Natural killer cell treated with Interleukin-12 subunit alpha and Interleukin-12 subunit beta and Interleukin-15 and Interleukin-18, amount 100 ng/mL, for 72 hours (primary cell): ENCODE measurements at regions not wholly inside any gene's neighbourhood (a gene's known extent, or its start where the extent isn't known, plus 50 kb on each side); places are given as distances from the start of the nearest gene placed in this dataset.
"Not testable (repeated sequence)": the region's sequence is repeated elsewhere in the genome, so short reads cannot be mapped to it uniquely, and the experiment has no call there.

Experiments
- ATAC-seq, 2 donors: fragments of 150-1000 bp; cut with Tn5 transposase in 1 of 2; sonication (Bioruptor Pico), chemical (Tn5 transposase) in 1 of 2; 2 replicates each; pipeline ENCODE4 v1.10.0; 2021
- DNase-seq: peaks from one replicate; pipeline ENCODE4 v3.0.0; 2022; ENCODE audit warnings: low spot score
- H3K27ac Mint-ChIP-seq, 2 donors: 1 replicate in 1 of 2; 2 replicates in 1 of 2; pipeline ENCODE4 v1.8.0; 2022; ENCODE audit warnings: mixed read lengths in 2 of 2, mild to moderate bottlenecking in 1 of 2, moderate library complexity in 1 of 2
- H3K27me3 Mint-ChIP-seq, 2 donors: 1 replicate in 1 of 2; 2 replicates in 1 of 2; pipeline ENCODE4 v1.8.0; 2022; ENCODE audit warnings: mixed read lengths in 2 of 2
- H3K36me3 Mint-ChIP-seq: one replicate; pipeline ENCODE4 v1.8.0; 2022; ENCODE audit warnings: mixed read lengths
- H3K4me1 Mint-ChIP-seq, 2 donors: 1 replicate in 1 of 2; 2 replicates in 1 of 2; pipeline ENCODE4 v1.8.0; 2022; ENCODE audit warnings: low read depth in 2 of 2, mixed read lengths in 2 of 2, mild to moderate bottlenecking in 1 of 2
- H3K4me3 Mint-ChIP-seq: one replicate; pipeline ENCODE4 v1.8.0; 2022; ENCODE audit warnings: mixed read lengths
- H3K9me3 Mint-ChIP-seq: 2 replicates; pipeline ENCODE4 v1.8.0; 2022; ENCODE audit warnings: mixed read lengths

DNA sequence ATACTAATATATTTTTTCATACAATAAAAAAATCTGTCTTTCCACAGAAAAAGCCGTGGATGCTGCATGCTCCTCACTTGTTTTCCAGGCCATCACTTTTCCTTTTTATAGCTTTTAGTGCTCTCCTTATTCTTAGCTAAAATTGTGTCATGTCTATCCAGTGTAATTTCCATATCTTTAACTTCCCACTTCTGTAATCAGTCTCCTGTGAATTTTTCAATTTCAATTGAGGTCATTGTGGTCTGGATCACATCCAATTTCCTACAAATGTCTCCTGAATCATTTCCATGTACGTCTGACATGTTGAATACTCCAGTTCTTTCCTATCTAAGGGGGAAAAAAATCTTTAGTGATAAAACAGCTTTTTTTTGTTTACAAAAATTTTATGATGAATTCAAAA, 838.2 kb upstream of the B3GALT2 start:
- DNase-seq = no peak
- Mint-ChIP-seq H3K9me3 (peaks cover 16% of the 10 kb centered on the region), H3K27me3 (no peaks in the 10 kb centered on the region), H3K36me3 (no peaks in the 10 kb centered on the region), H3K4me1 (no peaks in the 10 kb centered on the region), H3K27ac (no peak overlapping the region), H3K4me3 (no peak overlapping the region)
- ATAC-seq = no peak

DNA sequence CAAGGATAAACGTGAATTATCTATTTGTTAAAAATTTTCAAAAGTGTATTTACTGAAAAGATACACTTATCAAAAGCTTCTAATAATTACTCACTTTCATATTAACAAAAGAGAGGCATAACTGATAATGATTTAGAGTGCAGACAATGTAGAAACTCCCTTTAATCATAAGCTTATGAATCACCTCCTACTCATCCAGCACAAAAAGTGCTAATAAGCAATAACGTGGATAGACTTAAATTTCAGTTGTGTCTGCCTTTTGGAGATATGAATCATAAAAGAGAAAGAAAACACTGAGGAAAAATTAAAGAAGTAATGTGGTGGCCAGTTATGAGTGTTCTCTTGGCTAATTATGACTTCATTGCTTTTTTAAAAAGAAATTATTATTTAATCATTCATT, 827.6 kb upstream of the B3GALT2 start:
- H3K36me3 Mint-ChIP-seq = no peaks in the 10 kb centered on the region
- H3K27me3 Mint-ChIP-seq = no peaks in the 10 kb centered on the region
- H3K4me3 Mint-ChIP-seq = no peak overlapping the region
- no peak for ATAC-seq
- H3K9me3 Mint-ChIP-seq = peaks cover 4% of the 10 kb centered on the region
- H3K4me1 Mint-ChIP-seq = no peaks in the 10 kb centered on the region
- no peak for DNase-seq
- H3K27ac Mint-ChIP-seq = no peak overlapping the region

DNA sequence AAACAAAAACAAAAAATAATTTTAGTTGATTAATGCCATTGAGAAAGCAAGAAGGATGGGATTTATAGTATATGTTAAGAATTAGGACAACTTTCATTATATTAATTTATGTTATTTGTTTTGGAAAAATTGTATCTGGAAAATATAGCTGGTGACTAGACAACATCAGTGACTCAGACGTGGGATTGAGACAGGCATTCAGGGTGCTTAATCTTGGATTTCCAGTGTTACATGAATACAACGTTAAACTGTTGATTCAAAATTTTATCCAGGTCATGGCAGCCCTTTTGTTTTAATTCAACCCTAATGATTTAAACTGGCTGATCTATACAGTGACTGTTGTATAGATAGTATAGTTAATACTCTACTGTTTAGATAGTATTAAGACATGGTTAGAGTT, 827.1 kb upstream of the B3GALT2 start:
- no peaks in the 10 kb centered on the region for H3K36me3 Mint-ChIP-seq
- no peaks in the 10 kb centered on the region for H3K4me1 Mint-ChIP-seq
- ATAC-seq (no peak), DNase-seq (no peak)
- H3K27ac Mint-ChIP-seq = no peak overlapping the region
- no peaks in the 10 kb centered on the region for H3K27me3 Mint-ChIP-seq
- H3K4me3 Mint-ChIP-seq = no peak overlapping the region
- peaks cover 4% of the 10 kb centered on the region for H3K9me3 Mint-ChIP-seq

DNA sequence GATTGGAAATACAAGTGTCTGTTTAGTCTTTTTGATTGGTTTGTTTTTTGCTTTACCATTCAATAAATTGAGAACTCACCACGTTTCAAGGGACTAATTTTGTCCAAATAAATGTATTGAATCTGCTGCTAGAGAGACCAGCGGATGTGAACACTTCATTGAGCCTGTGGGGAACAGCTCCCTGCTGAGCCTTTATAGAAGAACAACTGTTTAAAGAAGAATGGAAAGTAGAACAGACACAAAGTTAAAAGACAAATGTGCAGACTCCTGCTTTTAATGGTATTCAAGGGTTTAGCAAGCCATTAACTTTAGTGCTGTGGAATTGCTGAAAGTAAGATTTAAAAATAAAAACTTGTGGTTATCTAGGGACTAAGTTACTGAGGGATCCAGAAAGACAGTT, 817.7 kb upstream of the B3GALT2 start:
- Mint-ChIP-seq H3K27me3 (no peaks in the 10 kb centered on the region), H3K9me3 (peaks cover 4% of the 10 kb centered on the region), H3K4me3 (no peak overlapping the region), H3K27ac (no peak overlapping the region), H3K4me1 (no peaks in the 10 kb centered on the region), H3K36me3 (no peaks in the 10 kb centered on the region)
- ATAC-seq = no peak
- no peak for DNase-seq

DNA sequence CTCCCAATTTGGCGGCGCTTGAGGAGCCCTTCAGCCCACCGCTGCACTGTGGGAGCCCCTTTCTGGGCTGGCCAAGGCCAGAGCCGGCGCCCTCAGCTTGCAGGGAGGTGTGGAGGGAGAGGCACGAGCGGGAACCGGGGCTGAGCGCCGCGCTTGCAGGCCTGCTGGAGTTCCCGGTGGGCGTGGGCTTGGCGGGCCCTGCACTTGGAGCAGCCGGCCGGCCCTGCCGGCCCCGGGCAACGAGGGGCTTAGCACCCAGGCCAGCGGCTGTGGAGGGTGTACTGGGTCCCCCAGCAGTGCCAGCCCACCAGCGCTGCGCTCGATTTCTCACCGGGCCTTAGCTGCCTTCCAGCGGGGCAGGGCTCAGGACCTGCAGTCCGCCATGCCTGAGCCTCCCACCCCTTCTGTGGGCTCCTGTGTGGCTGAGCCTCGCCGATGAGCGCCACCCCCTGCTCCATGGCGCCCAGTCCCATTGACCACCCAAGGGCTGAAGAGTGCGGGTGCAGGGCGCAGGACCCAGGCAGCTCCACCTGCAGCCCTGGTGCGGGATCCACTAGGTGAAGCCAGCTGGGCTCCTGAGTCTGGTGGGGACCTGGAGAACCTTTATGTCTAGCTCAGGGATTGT, 815.4 kb upstream of the B3GALT2 start:
- not testable (repeated sequence) for H3K9me3 Mint-ChIP-seq, H3K4me1 Mint-ChIP-seq, H3K27ac Mint-ChIP-seq, ATAC-seq, H3K27me3 Mint-ChIP-seq, H3K4me3 Mint-ChIP-seq, H3K36me3 Mint-ChIP-seq
- DNase-seq = peak; percentile 32

DNA sequence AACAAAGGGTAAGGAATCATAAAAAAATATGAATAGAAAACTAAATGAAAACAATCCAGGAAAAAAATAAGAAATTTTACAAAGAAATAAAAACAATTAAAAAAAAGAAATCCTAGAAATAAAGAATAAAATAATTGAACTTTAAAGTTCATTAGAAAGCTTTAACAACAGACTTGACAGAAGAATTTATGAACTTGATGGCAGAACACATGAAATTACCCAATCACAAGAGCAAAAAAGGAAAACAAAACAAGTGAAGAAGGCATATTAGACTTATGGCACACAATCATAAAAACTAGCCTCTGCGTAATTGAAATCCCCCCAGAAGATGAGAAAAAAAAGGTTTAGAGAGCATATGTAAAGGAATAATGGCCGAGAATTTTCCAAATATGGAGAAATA, 802.5 kb upstream of the B3GALT2 start:
- no peak for ATAC-seq
- Mint-ChIP-seq H3K27ac (no peak overlapping the region), H3K27me3 (no peaks in the 10 kb centered on the region), H3K4me1 (no peaks in the 10 kb centered on the region), H3K36me3 (peaks cover 20% of the 10 kb centered on the region), H3K9me3 (peaks cover 22% of the 10 kb centered on the region), H3K4me3 (no peak overlapping the region)
- no peak for DNase-seq

DNA sequence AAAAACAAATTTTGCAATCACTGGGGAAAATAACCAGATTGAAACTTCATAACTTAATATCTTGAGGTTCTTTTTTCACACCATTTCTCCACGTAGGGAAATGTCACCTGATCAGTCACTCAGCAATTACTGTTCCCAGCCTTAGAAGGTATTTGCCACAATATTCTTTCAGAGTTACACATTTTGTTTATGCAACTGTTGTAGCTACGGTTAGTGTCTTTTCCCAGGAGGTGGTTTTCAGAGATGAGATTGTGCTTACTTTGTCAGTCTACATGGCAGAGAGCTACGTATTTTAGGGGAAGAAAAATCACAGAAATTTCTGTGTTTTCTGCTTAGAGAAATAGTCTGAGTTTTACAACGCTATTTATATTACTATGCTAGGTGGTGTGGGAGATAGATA, 792.8 kb upstream of the B3GALT2 start:
- Mint-ChIP-seq H3K27me3 (no peaks in the 10 kb centered on the region), H3K4me3 (no peak overlapping the region), H3K27ac (no peak overlapping the region), H3K4me1 (no peaks in the 10 kb centered on the region), H3K36me3 (no peaks in the 10 kb centered on the region), H3K9me3 (no peaks in the 10 kb centered on the region)
- DNase-seq = no peak
- ATAC-seq = no peak

DNA sequence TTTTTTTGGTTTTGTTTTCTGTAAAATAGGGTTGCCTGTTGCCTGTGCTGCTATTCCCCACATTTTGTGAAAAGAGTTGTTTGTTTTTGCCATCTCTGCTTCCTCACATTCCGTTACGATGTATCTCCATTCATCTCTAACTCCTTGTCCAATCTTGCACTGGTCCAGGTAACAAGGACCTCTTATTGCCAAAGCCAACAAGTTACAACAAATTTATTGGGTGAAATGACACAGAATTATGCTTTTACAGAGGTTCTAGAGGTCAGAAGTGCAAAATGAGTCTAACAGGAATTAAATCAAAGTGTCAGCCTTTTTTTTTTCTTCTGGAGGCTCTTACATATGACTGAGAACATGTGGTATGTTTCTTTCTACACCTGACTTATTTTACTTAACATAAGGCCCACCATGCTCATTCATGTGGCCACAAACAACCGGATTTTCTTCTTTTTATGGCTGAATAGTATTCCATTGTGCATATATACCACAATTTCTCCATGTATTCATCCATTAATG, 787.9 kb upstream of the B3GALT2 start:
- Mint-ChIP-seq H3K4me3 (no peak overlapping the region), H3K9me3 (no peaks in the 10 kb centered on the region), H3K36me3 (no peaks in the 10 kb centered on the region), H3K4me1 (no peaks in the 10 kb centered on the region), H3K27ac (no peak overlapping the region), H3K27me3 (no peaks in the 10 kb centered on the region)
- no peak for DNase-seq
- ATAC-seq = no peak

DNA sequence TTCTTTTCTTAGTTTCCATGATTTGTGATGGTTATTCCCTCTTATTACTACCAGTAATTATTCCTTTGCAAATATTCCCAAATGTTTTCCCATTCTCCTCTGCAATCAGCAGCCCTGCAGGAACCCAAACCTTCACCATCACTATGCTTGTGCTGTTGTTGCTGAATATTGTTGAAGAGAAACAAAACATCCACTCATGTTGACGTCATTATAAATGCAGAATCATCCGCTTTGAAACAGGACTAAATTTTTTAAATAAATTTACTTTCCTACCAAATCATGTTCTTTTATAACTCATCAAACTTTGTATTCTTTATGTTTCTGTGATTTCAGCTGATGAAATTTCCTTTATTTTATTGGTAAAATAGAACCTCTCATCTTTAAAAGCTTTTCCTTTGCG, 787.0 kb upstream of the B3GALT2 start:
- H3K36me3 Mint-ChIP-seq = no peaks in the 10 kb centered on the region

DNA sequence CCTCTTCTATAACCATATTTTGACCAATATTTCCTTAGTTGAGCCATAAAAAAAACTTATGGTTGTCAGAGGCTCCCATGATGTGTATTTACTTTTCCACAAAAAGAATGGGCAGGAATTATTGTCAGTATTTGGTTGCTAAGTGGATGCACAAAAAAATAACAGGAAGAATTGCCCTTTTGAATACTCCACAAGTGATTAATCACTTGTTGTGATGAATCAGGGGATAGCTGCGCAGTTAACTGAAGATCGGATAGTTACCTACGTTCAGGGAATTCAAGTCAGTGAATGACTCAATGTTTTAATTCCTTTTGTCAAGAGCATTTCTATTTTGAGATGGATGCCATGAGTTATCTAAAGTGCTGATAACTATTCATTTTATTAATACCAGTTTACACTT, 785.2 kb upstream of the B3GALT2 start:
- DNase-seq (no peak), ATAC-seq (no peak)
- no peak overlapping the region for H3K4me3 Mint-ChIP-seq
- H3K4me1 Mint-ChIP-seq = no peaks in the 10 kb centered on the region
- no peak overlapping the region for H3K27ac Mint-ChIP-seq
- no peaks in the 10 kb centered on the region for H3K36me3 Mint-ChIP-seq
- no peaks in the 10 kb centered on the region for H3K9me3 Mint-ChIP-seq
- H3K27me3 Mint-ChIP-seq = no peaks in the 10 kb centered on the region

More for the DNA sequence above, 787.0 kb upstream of the B3GALT2 start:
- H3K4me3 Mint-ChIP-seq = no peak overlapping the region
- no peak for DNase-seq
- H3K27ac Mint-ChIP-seq = no peak overlapping the region
- ATAC-seq = no peak
- no peaks in the 10 kb centered on the region for H3K9me3 Mint-ChIP-seq
- no peaks in the 10 kb centered on the region for H3K27me3 Mint-ChIP-seq
- no peaks in the 10 kb centered on the region for H3K4me1 Mint-ChIP-seq

DNA sequence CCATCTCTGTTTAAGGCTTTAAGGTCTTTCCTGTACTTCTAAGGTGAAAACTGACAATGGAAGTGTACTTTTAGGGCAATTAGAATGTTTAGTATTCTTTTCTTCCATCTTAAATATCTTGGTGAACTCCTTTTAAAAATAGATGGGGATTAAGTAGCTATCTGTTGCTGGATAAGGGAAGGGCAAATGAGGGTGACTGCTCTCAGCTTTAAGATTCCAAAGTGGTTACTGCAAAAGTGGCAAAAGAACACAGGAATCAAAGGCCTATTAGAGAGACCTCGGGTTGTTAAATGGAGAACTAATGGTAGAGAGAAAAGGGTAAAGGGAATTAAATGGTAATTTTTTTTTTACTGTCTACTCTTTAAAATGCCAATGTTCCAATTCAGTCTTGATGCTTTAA, 774.1 kb upstream of the B3GALT2 start:
- H3K27ac Mint-ChIP-seq = no peak overlapping the region
- no peak for DNase-seq
- no peaks in the 10 kb centered on the region for H3K27me3 Mint-ChIP-seq
- H3K9me3 Mint-ChIP-seq = peaks cover 6% of the 10 kb centered on the region
- H3K4me3 Mint-ChIP-seq = no peak overlapping the region
- no peaks in the 10 kb centered on the region for H3K36me3 Mint-ChIP-seq
- no peaks in the 10 kb centered on the region for H3K4me1 Mint-ChIP-seq
- no peak for ATAC-seq

DNA sequence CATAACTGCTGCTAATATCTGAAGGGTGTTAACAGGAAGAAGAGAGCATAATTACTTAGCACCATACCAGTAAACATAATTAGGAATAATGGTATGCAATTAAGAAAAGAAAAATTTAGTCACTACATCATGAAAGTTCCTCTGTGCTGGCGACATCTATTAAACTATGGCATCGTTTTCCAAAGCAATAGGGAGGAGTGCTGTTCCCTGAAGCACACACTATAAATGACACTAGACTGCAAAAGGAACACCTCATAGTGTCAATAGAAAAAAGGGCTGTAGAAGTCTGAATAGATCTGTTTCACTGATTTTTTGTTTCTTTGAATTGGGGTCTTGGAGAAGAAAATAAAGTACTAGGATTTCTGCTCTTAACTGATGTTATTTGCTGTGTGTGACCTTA, 773.6 kb upstream of the B3GALT2 start:
- no peak overlapping the region for H3K4me3 Mint-ChIP-seq
- no peaks in the 10 kb centered on the region for H3K4me1 Mint-ChIP-seq
- H3K9me3 Mint-ChIP-seq = peaks cover 6% of the 10 kb centered on the region
- H3K36me3 Mint-ChIP-seq = no peaks in the 10 kb centered on the region
- DNase-seq (no peak), ATAC-seq (no peak)
- H3K27ac Mint-ChIP-seq = no peak overlapping the region
- H3K27me3 Mint-ChIP-seq = no peaks in the 10 kb centered on the region

DNA sequence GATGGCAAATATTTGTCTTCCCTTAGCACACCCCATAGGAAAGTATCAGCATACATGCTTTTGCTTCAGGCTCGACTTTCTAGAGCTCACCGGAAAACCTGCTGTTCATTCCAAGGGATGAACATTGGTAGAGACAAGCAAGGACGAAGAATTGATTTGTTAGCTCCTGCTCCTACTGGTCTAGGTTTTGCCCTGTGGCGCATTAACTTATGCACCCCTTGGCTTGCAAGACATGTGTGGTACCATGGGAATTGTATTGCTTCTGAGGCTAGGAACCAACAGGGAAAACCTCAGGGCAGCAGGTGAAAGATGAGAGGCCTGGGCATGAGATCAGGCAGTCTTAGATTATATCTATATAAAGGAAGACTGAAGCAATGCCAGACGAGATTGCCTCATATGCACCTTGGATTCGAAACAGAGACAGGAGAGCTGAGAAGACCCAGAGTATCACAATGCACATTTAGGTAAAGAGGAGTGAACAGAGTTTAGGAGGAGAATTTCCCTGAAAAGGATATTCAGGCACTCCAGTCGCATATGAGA, 771.2 kb upstream of the B3GALT2 start:
- ATAC-seq = no peak
- no peaks in the 10 kb centered on the region for H3K27me3 Mint-ChIP-seq

DNA sequence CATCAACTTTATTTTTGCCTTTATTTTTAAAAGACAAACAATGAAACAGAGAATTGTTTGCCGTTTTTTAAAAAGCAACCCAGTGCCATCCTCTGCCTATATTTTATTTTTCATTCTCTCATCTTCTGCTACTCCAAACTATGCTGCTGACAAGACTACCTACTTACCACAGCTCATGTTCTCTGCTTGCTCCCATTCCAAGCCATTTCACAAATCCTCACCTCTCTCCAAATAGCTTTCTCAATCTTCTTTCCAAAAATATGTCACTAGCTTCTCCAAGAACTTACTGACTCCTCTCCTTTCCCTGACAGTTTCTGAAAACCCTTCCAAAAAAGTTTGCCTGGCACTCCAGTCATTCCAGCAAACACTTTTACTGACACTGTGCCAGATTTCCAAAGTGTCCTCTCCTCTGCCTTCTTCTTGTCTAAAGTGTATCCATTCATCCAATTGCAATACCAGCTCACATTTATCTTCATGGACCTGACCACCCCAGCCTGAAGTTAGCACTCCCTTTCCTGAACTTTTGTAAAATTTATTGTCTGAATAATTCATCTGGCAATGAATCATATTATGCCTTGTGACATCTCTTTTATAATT, 766.5 kb upstream of the B3GALT2 start:
- Mint-ChIP-seq H3K27me3 (no peaks in the 10 kb centered on the region), H3K4me1 (no peaks in the 10 kb centered on the region), H3K36me3 (no peaks in the 10 kb centered on the region), H3K4me3 (no peak overlapping the region), H3K9me3 (peaks cover 17% of the 10 kb centered on the region), H3K27ac (no peak overlapping the region)
- no peak for ATAC-seq
- no peak for DNase-seq

More for the DNA sequence above, 771.2 kb upstream of the B3GALT2 start:
- Mint-ChIP-seq H3K27ac (no peak overlapping the region), H3K36me3 (no peaks in the 10 kb centered on the region), H3K4me1 (no peaks in the 10 kb centered on the region), H3K4me3 (no peak overlapping the region), H3K9me3 (peaks cover 19% of the 10 kb centered on the region)
- DNase-seq = no peak

DNA sequence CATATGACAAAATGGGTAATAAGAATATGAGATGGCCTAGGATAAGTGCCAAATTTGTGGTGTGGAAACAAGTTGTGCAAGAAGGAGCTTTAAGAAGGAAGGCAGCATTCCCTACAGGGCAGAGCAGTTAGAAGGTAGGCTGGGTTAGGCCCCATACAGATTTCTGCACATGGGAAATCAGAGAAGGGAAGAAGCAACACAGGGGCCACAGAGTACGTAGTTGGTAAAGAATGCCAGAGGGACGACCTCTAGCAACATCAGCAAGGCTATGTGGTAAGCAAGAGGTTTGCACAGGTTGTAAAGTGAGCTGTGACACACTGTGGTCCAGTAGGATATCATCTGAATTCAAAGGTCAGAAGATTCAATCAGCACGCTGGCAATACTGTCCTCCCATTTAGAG, 765.6 kb upstream of the B3GALT2 start:
- Mint-ChIP-seq H3K36me3 (no peaks in the 10 kb centered on the region), H3K27me3 (no peaks in the 10 kb centered on the region), H3K4me1 (no peaks in the 10 kb centered on the region), H3K9me3 (peaks cover 14% of the 10 kb centered on the region), H3K27ac (no peak overlapping the region), H3K4me3 (no peak overlapping the region)
- DNase-seq = no peak
- ATAC-seq = no peak
